Astrocyte (in vitro differentiated cells and primary cell): ENCODE measurements at regions not wholly inside any gene's neighbourhood (a gene's known extent, or its start where the extent isn't known, plus 50 kb on each side); places are given as distances from the start of the nearest gene placed in this dataset.

Experiments
- DNase-seq: peaks from one replicate; pipeline ENCODE4 v3.0.0-alpha.2; 2010; ENCODE audit warnings: low read depth
- FAIRE-seq: peaks from 2 replicates; lab custom pipeline; 2011; peaks lifted over from hg19 to GRCh38; lab: Jason Lieb, UNC
- H2AFZ ChIP-seq: 2 replicates; pipeline ENCODE4 v1.6.0; 2012; ENCODE audit warnings: low read depth, low read length, inconsistent platforms
- H3K27ac ChIP-seq: 2 replicates; pipeline ENCODE4 v1.5.1; 2011; ENCODE audit warnings: low read depth, low read length, inconsistent platforms
- H3K27me3 ChIP-seq: 2 replicates; pipeline ENCODE4 v1.6.0; 2011; ENCODE audit warnings: low read length, inconsistent platforms; ENCODE audit not compliant: insufficient read depth
- H3K36me3 ChIP-seq: 2 replicates; pipeline ENCODE4 v1.5.1; 2011; ENCODE audit warnings: low read length, inconsistent platforms; ENCODE audit not compliant: insufficient read depth
- H3K4me1 ChIP-seq: 2 replicates; pipeline ENCODE4 v1.5.1; 2011; ENCODE audit warnings: low read length, inconsistent platforms; ENCODE audit not compliant: insufficient read depth
- H3K4me2 ChIP-seq: 2 replicates; pipeline ENCODE4 v1.6.0; 2012; ENCODE audit warnings: low read length, inconsistent platforms
- H3K4me3 ChIP-seq: 2 replicates; pipeline ENCODE4 v1.5.1; 2011; ENCODE audit warnings: low read depth, mild to moderate bottlenecking, low read length, inconsistent platforms; ENCODE audit not compliant: insufficient read depth
- H3K79me2 ChIP-seq: 2 replicates; pipeline ENCODE4 v1.6.0; 2012; ENCODE audit warnings: mild to moderate bottlenecking, low read length, inconsistent platforms; ENCODE audit not compliant: insufficient read depth
- H3K9ac ChIP-seq: 2 replicates; pipeline ENCODE4 v1.6.0; 2012; ENCODE audit warnings: mild to moderate bottlenecking, low read length, inconsistent platforms
- H3K9me3 ChIP-seq: 2 replicates; pipeline ENCODE4 v1.5.1; 2012; ENCODE audit warnings: low read depth, mild to moderate bottlenecking, low read length, inconsistent platforms; ENCODE audit not compliant: insufficient read depth
- H4K20me1 ChIP-seq: 2 replicates; pipeline ENCODE4 v1.6.0; 2012; ENCODE audit warnings: low read length, inconsistent platforms; ENCODE audit not compliant: insufficient read depth
- H3K27ac Mint-ChIP-seq: one replicate; pipeline ENCODE4 v1.8.0; 2021; ENCODE audit warnings: mild to moderate bottlenecking, mixed read lengths; ENCODE audit not compliant: unreplicated experiment
- H3K27me3 Mint-ChIP-seq: one replicate; pipeline ENCODE4 v1.8.0; 2021; ENCODE audit warnings: low read depth, mixed read lengths; ENCODE audit not compliant: unreplicated experiment
- H3K36me3 Mint-ChIP-seq: one replicate; pipeline ENCODE4 v1.8.0; 2021; ENCODE audit warnings: low read depth, mixed read lengths; ENCODE audit not compliant: unreplicated experiment
- H3K4me1 Mint-ChIP-seq: one replicate; pipeline ENCODE4 v1.8.0; 2021; ENCODE audit warnings: low read depth, mixed read lengths; ENCODE audit not compliant: unreplicated experiment
- H3K4me3 Mint-ChIP-seq: one replicate; pipeline ENCODE4 v1.8.0; 2021; ENCODE audit warnings: mild to moderate bottlenecking, moderate library complexity, mixed read lengths; ENCODE audit not compliant: unreplicated experiment
- H3K9me3 Mint-ChIP-seq: one replicate; pipeline ENCODE4 v1.8.0; 2021; ENCODE audit warnings: mild to moderate bottlenecking, mixed read lengths; ENCODE audit not compliant: unreplicated experiment
- CTCF ChIP-seq: IDR thresholded peaks from 2 replicates; pipeline ENCODE4 v1.5.1; 2011; ENCODE audit warnings: low read depth, mild to moderate bottlenecking, inconsistent platforms, low read length, moderate library complexity; ENCODE audit not compliant: insufficient read depth
- EZH2 ChIP-seq: IDR thresholded peaks from 2 replicates; pipeline ENCODE4 v1.6.1; 2012; ENCODE audit warnings: mild to moderate bottlenecking, low read length, inconsistent platforms; ENCODE audit not compliant: insufficient read depth

- no peaks in the 10 kb centered on the region for H4K20me1 ChIP-seq
- Mint-ChIP-seq H3K4me1 (no peaks in the 10 kb centered on the region), H3K36me3 (no peaks in the 10 kb centered on the region), H3K9me3 (peaks cover 18% of the 10 kb centered on the region), H3K27ac (no peak overlapping the region), H3K27me3 (no peaks in the 10 kb centered on the region), H3K4me3 (no peak overlapping the region)
- H3K79me2 ChIP-seq: no peaks in the 10 kb centered on the region
- no peaks in the 10 kb centered on the region for H3K4me1 ChIP-seq
- DNase-seq (no peak), FAIRE-seq (no peak)
- no peak overlapping the region for H3K4me2 ChIP-seq
- no peak overlapping the region for H3K4me3 ChIP-seq
- H3K9me3 ChIP-seq: peaks cover 5% of the 10 kb centered on the region
- no peak overlapping the region for H3K27ac ChIP-seq
- no peak overlapping the region for H3K9ac ChIP-seq
- no peak overlapping the region for H2AFZ ChIP-seq
- TF ChIP-seq EZH2: no peak
- no peak for TF ChIP-seq CTCF
- no peaks in the 10 kb centered on the region for H3K27me3 ChIP-seq
- no peaks in the 10 kb centered on the region for H3K36me3 ChIP-seq
Measured at GRCh38 chr4:19293781-19294180, 957.9 kb upstream of the SLIT2 start.

GRCh38 chr4:19293080-19293479 lies 958.6 kb upstream of the SLIT2 start:
- H3K4me3 Mint-ChIP-seq: no peak overlapping the region
- no peaks in the 10 kb centered on the region for H3K27me3 Mint-ChIP-seq
- H3K9ac ChIP-seq: no peak overlapping the region
- no peaks in the 10 kb centered on the region for H4K20me1 ChIP-seq
- FAIRE-seq (no peak), DNase-seq (no peak)
- H3K36me3 Mint-ChIP-seq: no peaks in the 10 kb centered on the region
- no peak overlapping the region for H2AFZ ChIP-seq
- H3K4me1 ChIP-seq: no peaks in the 10 kb centered on the region
- H3K36me3 ChIP-seq: no peaks in the 10 kb centered on the region
- no peaks in the 10 kb centered on the region for H3K27me3 ChIP-seq
- no peaks in the 10 kb centered on the region for H3K79me2 ChIP-seq
- H3K27ac ChIP-seq: no peak overlapping the region
- no peak overlapping the region for H3K4me2 ChIP-seq
- no peak overlapping the region for H3K4me3 ChIP-seq
- peaks cover 18% of the 10 kb centered on the region for H3K9me3 Mint-ChIP-seq
- no peak overlapping the region for H3K27ac Mint-ChIP-seq
- TF ChIP-seq EZH2 (no peak), CTCF (no peak)
- H3K9me3 ChIP-seq: peaks cover 5% of the 10 kb centered on the region
- no peaks in the 10 kb centered on the region for H3K4me1 Mint-ChIP-seq

GRCh38 chr4:19286924-19287323 lies 964.8 kb upstream of the SLIT2 start:
- Histone ChIP-seq H4K20me1 (no peaks in the 10 kb centered on the region), H3K9ac (no peak overlapping the region), H2AFZ (no peak overlapping the region), H3K4me1 (no peaks in the 10 kb centered on the region), H3K9me3 (no peaks in the 10 kb centered on the region), H3K27ac (no peak overlapping the region), H3K4me2 (no peak overlapping the region), H3K36me3 (no peaks in the 10 kb centered on the region), H3K27me3 (no peaks in the 10 kb centered on the region), H3K79me2 (no peaks in the 10 kb centered on the region), H3K4me3 (no peak overlapping the region)
- Mint-ChIP-seq H3K4me1 (no peaks in the 10 kb centered on the region), H3K9me3 (peaks cover 15% of the 10 kb centered on the region), H3K27ac (no peak overlapping the region), H3K36me3 (no peaks in the 10 kb centered on the region), H3K4me3 (no peak overlapping the region), H3K27me3 (no peaks in the 10 kb centered on the region)
- TF ChIP-seq EZH2: no peak
- no peak for TF ChIP-seq CTCF
- FAIRE-seq (no peak), DNase-seq (no peak)
